ENCODE measurements at regions not wholly inside any gene's neighbourhood (a gene's known extent, or its start where the extent isn't known, plus 50 kb on each side); places are given as distances from the start of the nearest gene placed in this dataset.

- TF ChIP-seq POLR2A (IDR thresholded peaks at IDR 0.05): no peak
- TF ChIP-seq EP300 (IDR thresholded peaks at IDR 0.05): no peak
Observed at GRCh38 chr1:87728169-87728568, 399.5 kb downstream of the LMO4 start.

Measured in suprapubic skin (tissue), 2 donors.